HG02973 (cell line): ENCODE measurements at regions not wholly inside any gene's neighbourhood (a gene's known extent, or its start where the extent isn't known, plus 50 kb on each side); places are given as distances from the start of the nearest gene placed in this dataset.
"Not testable (repeated sequence)": the region's sequence is repeated elsewhere in the genome, so short reads cannot be mapped to it uniquely, and the experiment has no call there.

Experiments
- ATAC-seq: cut with Tn5 transposase; IDR thresholded peaks from one replicate; pipeline ENCODE4 v1.9.1; 2021; ENCODE audit warnings: moderate library complexity; ENCODE audit not compliant: unreplicated experiment

GRCh38 chr4:83213640-83214039, 71.0 kb downstream of the COQ2 start:
- no peak for ATAC-seq

- peak; percentile 81 for ATAC-seq
Measured at GRCh38 chr4:83212041-83212851, 72.4 kb downstream of the COQ2 start.

- ATAC-seq: no peak
Measured at GRCh38 chr4:83209419-83209818, 75.2 kb downstream of the COQ2 start.

- ATAC-seq: no peak
Measured at GRCh38 chr4:83208371-83209365, 75.9 kb downstream of the COQ2 start.

GRCh38 chr4:83207497-83208101, 77.0 kb downstream of the COQ2 start:
- no peak for ATAC-seq

GRCh38 chr4:83205760-83206159, 78.8 kb downstream of the COQ2 start:
- no peak for ATAC-seq

GRCh38 chr4:83204731-83205130, 79.9 kb downstream of the COQ2 start:
- no peak for ATAC-seq

- no peak for ATAC-seq
Measured at GRCh38 chr4:83201761-83202160, 82.8 kb downstream of the COQ2 start.

GRCh38 chr4:83197555-83198235, 83.2 kb upstream of the PLAC8 start:
- ATAC-seq: peak; percentile 48

- ATAC-seq: no peak
Measured at GRCh38 chr4:83196921-83197320, 82.4 kb upstream of the PLAC8 start.

- no peak for ATAC-seq
Measured at GRCh38 chr4:83195269-83195668, 80.7 kb upstream of the PLAC8 start.

GRCh38 chr4:83194588-83194987, 80.1 kb upstream of the PLAC8 start:
- not testable (repeated sequence) for ATAC-seq

GRCh38 chr4:83192634-83193033, 78.1 kb upstream of the PLAC8 start:
- ATAC-seq: no peak

GRCh38 chr4:83191026-83191425, 76.5 kb upstream of the PLAC8 start:
- ATAC-seq: no peak

GRCh38 chr4:83189631-83190136, 75.2 kb upstream of the PLAC8 start:
- ATAC-seq: no peak

- no peak for ATAC-seq
Measured at GRCh38 chr4:83180431-83180968, 66.0 kb upstream of the PLAC8 start.

- no peak for ATAC-seq
Measured at GRCh38 chr4:83179205-83179604, 64.7 kb upstream of the PLAC8 start.

GRCh38 chr4:83178029-83178428, 63.5 kb upstream of the PLAC8 start:
- peak; percentile 48 for ATAC-seq

GRCh38 chr4:83177182-83177581, 62.7 kb upstream of the PLAC8 start:
- ATAC-seq: no peak

- ATAC-seq: peak; percentile 54
Measured at GRCh38 chr4:83174844-83175414, 60.4 kb upstream of the PLAC8 start.
